WI38 (cell line): ENCODE measurements at regions not wholly inside any gene's neighbourhood (a gene's known extent, or its start where the extent isn't known, plus 50 kb on each side); places are given as distances from the start of the nearest gene placed in this dataset.

Source experiments
- H3K4me3 ChIP-seq: 2 replicates; pipeline ENCODE4 v1.5.1; 2011; ENCODE audit warnings: low read depth, mild to moderate bottlenecking, control low read depth, low read length
- CTCF ChIP-seq: IDR thresholded peaks from 2 replicates; pipeline ENCODE4 v1.5.1; 2012; ENCODE audit warnings: low read depth, mild to moderate bottlenecking, control low read depth, low read length

GRCh38 chr2:180927030-180927686, 53.2 kb upstream of the UBE2E3 start:
- no peak overlapping the region for H3K4me3 ChIP-seq
- TF ChIP-seq CTCF, result no peak

- TF ChIP-seq CTCF, result no peak
- H3K4me3 ChIP-seq, result no peak overlapping the region
Observed at GRCh38 chr2:180925700-180926099, 54.7 kb upstream of the UBE2E3 start.

- no peak for TF ChIP-seq CTCF
- no peak overlapping the region for H3K4me3 ChIP-seq
Observed at GRCh38 chr2:180924063-180924462, 56.3 kb upstream of the UBE2E3 start.

- no peak for TF ChIP-seq CTCF
Observed at GRCh38 chr2:180910831-180911665, 69.4 kb upstream of the UBE2E3 start.

GRCh38 chr2:180907731-180908130, 72.7 kb upstream of the UBE2E3 start:
- no peak for TF ChIP-seq CTCF
- no peak overlapping the region for H3K4me3 ChIP-seq

More at GRCh38 chr2:180910831-180911665, 69.4 kb upstream of the UBE2E3 start:
- no peak overlapping the region for H3K4me3 ChIP-seq

GRCh38 chr2:180905461-180905860, 74.9 kb upstream of the UBE2E3 start:
- no peak overlapping the region for H3K4me3 ChIP-seq
- TF ChIP-seq CTCF, result no peak

- no peak for TF ChIP-seq CTCF
Observed at GRCh38 chr2:180905002-180905401, 75.4 kb upstream of the UBE2E3 start.

More at GRCh38 chr2:180905002-180905401, 75.4 kb upstream of the UBE2E3 start:
- no peak overlapping the region for H3K4me3 ChIP-seq
